ENCODE measurements at regions not wholly inside any gene's neighbourhood (a gene's known extent, or its start where the extent isn't known, plus 50 kb on each side); places are given as distances from the start of the nearest gene placed in this dataset.
"Not testable (repeated sequence)": the region's sequence is repeated elsewhere in the genome, so short reads cannot be mapped to it uniquely, and the experiment has no call there.

DNA sequence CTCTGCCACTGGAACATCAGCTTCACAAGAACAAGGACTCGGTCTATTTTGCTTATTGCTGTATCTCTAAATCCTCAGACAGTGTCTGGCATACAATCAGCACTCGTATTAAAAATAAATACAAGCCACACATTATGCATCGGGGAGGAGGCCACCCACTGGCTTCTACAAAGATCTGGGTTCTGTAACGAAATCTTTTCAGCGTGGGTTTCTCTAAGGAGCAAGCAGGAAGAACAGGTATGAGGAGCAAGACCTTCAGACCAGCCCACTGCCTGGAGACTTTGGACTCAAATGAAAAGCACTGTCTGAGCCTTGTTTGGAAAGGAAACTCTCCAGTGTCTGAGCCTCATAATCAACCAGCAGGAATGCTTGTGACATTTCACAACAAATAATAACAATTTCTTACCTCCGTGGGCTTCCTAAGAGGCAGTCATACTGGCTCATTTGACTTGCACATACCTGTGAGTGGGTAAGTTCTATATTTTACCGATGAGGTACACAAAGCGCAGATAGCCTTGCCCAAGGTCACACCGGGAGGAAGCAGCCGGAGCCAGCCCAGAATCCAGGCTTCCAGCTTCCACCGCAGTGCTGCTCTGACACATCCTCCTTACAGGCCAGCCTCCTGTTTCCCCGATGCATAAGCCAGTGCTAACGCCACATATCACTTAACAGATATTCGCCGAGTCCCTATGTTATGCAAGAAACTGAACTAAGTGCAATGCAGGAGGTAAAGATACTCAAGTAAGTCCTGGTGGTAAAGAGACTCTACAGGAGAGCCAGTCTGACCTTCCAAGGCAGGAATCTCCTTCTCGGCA lies 118.6 kb upstream of the TNRC6C start:
- no peak for DNase-seq
- H3K36me3 ChIP-seq (ENCODE audit: control insufficient read depth, insufficient read depth, low read length), result no peaks in the 10 kb centered on the region
- peaks cover 12% of the 10 kb centered on the region for H3K4me1 ChIP-seq (ENCODE audit: control insufficient read depth, insufficient read depth, low read length)
- H3K27me3 ChIP-seq (ENCODE audit: control insufficient read depth, insufficient read depth, low read length), result no peaks in the 10 kb centered on the region
- H3K4me3 ChIP-seq (ENCODE audit: low read length), result no peak overlapping the region
- 66% methylated on average over 4 of the region's 16 CpGs for WGBS (ENCODE audit: insufficient coverage)
- no peaks in the 10 kb centered on the region for H3K9me3 ChIP-seq (replicated peaks; ENCODE audit: control insufficient read depth, low read depth, low read length)
- no peak overlapping the region for H3K27ac ChIP-seq (ENCODE audit: low read length)

DNA sequence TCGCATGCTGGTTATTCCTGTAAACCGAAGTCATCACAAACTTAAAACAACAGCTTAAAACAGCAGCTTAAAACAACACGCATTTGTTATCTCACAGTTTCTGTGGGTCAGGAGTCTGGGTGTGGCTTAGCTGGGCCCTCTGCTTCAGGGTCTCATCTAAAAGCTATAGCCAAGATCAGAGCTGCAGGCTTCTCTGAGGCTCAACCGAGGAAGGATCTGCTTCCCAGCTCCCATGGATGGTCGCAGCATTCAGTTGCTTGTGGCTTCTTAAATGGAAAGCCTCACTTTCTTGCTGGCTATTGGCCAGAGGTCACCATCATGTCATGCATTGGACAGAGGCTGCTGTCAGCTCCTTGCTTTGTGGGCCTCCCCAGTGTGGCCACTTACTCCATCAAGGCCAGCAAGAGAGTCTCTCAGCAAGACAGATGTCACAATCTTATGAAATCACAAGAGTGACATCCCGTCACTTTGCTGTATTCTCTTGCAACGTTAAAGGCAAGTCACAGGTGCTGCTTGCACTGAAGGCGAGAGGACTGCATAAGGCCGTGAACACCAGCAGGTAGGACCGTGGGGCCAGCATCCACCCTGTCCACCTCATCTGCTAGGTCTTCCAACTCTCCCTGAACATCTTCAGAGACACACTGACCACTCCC lies 117.9 kb upstream of the TNRC6C start:
- Histone ChIP-seq H3K9me3 (replicated peaks; ENCODE audit: control insufficient read depth, low read depth, low read length) (no peaks in the 10 kb centered on the region), H3K4me3 (ENCODE audit: low read length) (no peak overlapping the region), H3K4me1 (ENCODE audit: control insufficient read depth, insufficient read depth, low read length) (peaks cover 12% of the 10 kb centered on the region), H3K27me3 (ENCODE audit: control insufficient read depth, insufficient read depth, low read length) (no peaks in the 10 kb centered on the region), H3K27ac (ENCODE audit: low read length) (no peak overlapping the region), H3K36me3 (ENCODE audit: control insufficient read depth, insufficient read depth, low read length) (no peaks in the 10 kb centered on the region)
- DNase-seq, result no peak
- 80% methylated on average over 6 of the region's 10 CpGs for WGBS (ENCODE audit: insufficient coverage)

DNA sequence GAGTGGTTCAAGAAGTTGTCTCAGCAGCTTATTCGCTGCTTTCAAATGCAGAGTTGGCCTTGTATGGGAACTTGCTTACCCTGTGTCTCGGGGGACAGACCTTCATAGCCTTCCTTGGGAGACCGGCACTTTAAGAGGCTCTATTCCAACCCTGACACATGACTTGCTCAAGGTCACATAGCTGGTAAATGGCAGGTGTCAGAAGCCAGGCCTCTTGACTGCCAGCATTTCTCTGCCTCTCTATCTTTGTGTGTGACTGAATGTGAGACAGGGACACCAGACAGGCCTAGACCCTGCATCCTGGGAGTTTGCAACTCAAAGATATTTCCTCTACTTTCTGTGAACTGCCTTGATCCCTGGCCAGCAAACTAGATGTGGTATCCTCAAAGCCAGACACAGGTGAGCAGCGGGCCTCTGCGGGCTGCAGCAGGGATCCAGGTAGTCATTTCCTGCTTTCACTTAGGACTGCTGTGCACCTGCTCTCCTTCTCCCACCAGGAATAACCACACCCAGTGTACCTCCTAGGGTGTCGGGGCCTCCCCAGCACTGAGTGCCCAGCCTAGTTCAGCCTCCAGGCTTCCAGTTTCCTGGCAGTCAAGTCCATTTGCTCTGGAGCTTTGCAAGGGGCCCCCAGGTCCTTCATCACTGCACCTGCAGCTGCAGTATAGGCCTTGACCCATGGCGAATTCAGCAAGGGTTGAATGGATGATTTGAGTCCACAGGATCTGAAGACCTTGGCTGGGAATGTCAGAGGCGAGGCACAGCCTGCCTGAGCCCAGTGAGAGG lies 116.6 kb upstream of the TNRC6C start:
- DNase-seq, result no peak
- 78% methylated on average over 6 of the region's 8 CpGs for WGBS (ENCODE audit: insufficient coverage)
- Histone ChIP-seq H3K4me3 (ENCODE audit: low read length) (no peak overlapping the region), H3K36me3 (ENCODE audit: control insufficient read depth, insufficient read depth, low read length) (no peaks in the 10 kb centered on the region), H3K4me1 (ENCODE audit: control insufficient read depth, insufficient read depth, low read length) (peaks cover 12% of the 10 kb centered on the region), H3K27ac (ENCODE audit: low read length) (no peak overlapping the region), H3K9me3 (replicated peaks; ENCODE audit: control insufficient read depth, low read depth, low read length) (no peaks in the 10 kb centered on the region), H3K27me3 (ENCODE audit: control insufficient read depth, insufficient read depth, low read length) (no peaks in the 10 kb centered on the region)

DNA sequence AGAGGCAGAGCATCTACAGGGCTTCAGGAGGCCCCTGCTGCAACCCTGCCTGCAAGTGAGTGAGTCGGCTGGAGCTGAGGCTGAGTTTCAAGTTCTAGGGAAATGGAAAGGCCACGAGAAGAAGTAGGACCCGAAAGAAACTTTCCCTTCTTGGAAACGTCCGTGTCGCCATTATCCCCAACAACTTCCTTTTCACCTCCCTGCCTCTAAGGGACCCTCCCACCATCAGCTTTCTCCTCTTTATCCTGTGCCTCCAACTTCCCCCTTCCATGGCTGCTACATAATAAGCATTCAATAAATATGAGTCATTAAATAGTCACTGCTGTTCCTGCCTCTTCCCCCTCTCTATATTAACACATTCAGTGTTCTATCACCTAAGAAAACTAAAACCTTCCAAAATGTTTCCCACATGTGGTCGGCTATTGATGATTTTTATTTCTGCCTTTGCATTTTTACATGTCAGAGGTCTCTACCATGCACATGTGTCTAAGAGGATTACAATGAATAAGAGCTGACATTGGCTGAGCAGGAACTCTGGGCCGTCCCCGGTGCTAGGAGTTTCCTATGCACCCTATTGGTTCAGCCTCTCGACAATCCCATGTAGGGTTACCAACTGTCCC lies 115.9 kb upstream of the TNRC6C start:
- no peak overlapping the region for H3K27ac ChIP-seq (ENCODE audit: low read length)
- H3K4me1 ChIP-seq (ENCODE audit: control insufficient read depth, insufficient read depth, low read length), result peaks cover 12% of the 10 kb centered on the region
- no peaks in the 10 kb centered on the region for H3K9me3 ChIP-seq (replicated peaks; ENCODE audit: control insufficient read depth, low read depth, low read length)
- no peak for DNase-seq
- 62% methylated on average over 3 of the region's 10 CpGs for WGBS (ENCODE audit: insufficient coverage)
- no peaks in the 10 kb centered on the region for H3K27me3 ChIP-seq (ENCODE audit: control insufficient read depth, insufficient read depth, low read length)
- H3K4me3 ChIP-seq (ENCODE audit: low read length), result no peak overlapping the region
- H3K36me3 ChIP-seq (ENCODE audit: control insufficient read depth, insufficient read depth, low read length), result no peaks in the 10 kb centered on the region

DNA sequence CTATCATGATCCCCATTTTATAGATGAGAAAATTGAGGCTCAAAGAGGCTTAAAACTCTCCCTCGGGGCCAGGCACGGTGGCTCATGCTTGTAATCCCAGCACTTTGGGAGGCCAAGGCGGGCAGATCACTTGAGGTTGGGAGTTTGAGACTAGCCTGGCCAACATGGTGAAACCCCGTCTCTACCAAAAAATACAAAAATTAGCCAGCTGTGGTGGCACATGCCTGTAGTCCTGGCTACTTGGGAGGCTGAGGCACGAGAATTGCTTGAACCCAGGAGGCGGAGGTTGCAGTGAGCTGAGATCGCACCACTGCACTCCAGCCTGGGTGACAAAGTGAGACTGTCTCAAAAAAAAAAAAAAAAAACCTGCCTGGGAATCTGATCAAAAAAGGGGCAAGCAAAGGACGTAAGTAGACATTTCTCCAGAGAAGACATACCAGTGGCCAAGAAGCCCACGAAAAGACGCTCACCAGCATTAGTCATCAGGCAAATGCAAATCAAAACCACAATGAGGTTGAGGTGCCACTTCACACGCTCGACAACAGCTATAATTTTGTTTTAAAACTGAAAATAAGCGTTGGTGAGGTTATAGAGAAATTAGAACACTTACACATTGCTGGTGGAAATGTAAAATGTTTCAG lies 115.1 kb upstream of the TNRC6C start:
- not testable (repeated sequence) for H3K36me3 ChIP-seq (ENCODE audit: control insufficient read depth, insufficient read depth, low read length); H3K4me3 ChIP-seq (ENCODE audit: low read length); H3K9me3 ChIP-seq (replicated peaks; ENCODE audit: control insufficient read depth, low read depth, low read length); H3K27me3 ChIP-seq (ENCODE audit: control insufficient read depth, insufficient read depth, low read length); H3K27ac ChIP-seq (ENCODE audit: low read length); DNase-seq
- peaks cover 12% of the 10 kb centered on the region for H3K4me1 ChIP-seq (ENCODE audit: control insufficient read depth, insufficient read depth, low read length)
- WGBS (ENCODE audit: insufficient coverage), result 79% methylated on average over 6 of the region's 13 CpGs

DNA sequence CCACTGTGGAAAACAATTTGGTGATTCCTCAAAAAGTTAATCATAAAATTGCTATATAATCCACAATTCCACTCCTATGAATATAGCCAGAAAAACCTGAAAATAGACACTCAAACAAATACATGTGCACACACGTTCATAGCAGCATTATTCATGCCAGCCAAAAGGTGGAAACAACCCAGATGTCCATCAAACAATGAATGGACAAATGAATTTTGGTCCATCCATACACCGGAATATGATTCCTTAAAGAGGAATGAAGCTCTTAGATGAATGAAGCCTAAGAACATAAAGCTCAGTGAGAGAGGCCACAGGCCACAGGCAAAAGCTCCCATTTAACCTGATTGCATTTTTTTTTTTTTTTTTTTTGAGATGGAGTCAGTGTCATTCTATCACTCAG lies 114.6 kb upstream of the TNRC6C start:
- Histone ChIP-seq H3K4me1 (ENCODE audit: control insufficient read depth, insufficient read depth, low read length) (peaks cover 12% of the 10 kb centered on the region), H3K9me3 (replicated peaks; ENCODE audit: control insufficient read depth, low read depth, low read length) (no peaks in the 10 kb centered on the region), H3K36me3 (ENCODE audit: control insufficient read depth, insufficient read depth, low read length) (no peaks in the 10 kb centered on the region), H3K27me3 (ENCODE audit: control insufficient read depth, insufficient read depth, low read length) (no peaks in the 10 kb centered on the region), H3K4me3 (ENCODE audit: low read length) (no peak overlapping the region), H3K27ac (ENCODE audit: low read length) (no peak overlapping the region)
- DNase-seq, result no peak
- no CpG with 5 or more reads among the region's 2 CpGs for WGBS (ENCODE audit: insufficient coverage)

DNA sequence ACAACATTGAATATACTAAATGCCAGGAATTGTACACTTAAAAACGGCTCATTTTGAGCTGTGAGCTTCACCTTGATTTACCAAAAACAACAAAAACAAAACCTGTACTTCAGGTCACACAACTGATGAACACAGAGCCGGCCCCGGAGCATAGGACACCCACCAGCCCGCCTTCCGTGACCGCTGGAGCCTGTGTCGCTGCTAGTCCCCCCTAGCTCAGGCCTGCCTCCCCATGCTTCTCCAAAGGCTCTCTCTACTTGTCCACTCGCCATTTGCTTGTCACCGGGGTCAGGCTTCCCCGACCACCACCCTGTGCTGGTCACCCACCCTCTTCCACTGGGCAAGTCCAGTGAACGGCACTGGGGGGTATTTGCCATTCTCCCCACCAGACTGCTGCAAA lies 113.8 kb upstream of the TNRC6C start:
- H3K27ac ChIP-seq (ENCODE audit: low read length), result no peak overlapping the region
- no peak for DNase-seq
- WGBS (ENCODE audit: insufficient coverage), result 91% methylated on average over 10 of the region's 11 CpGs
- H3K36me3 ChIP-seq (ENCODE audit: control insufficient read depth, insufficient read depth, low read length), result no peaks in the 10 kb centered on the region
- peaks cover 12% of the 10 kb centered on the region for H3K4me1 ChIP-seq (ENCODE audit: control insufficient read depth, insufficient read depth, low read length)
- H3K27me3 ChIP-seq (ENCODE audit: control insufficient read depth, insufficient read depth, low read length), result no peaks in the 10 kb centered on the region
- no peak overlapping the region for H3K4me3 ChIP-seq (ENCODE audit: low read length)
- no peaks in the 10 kb centered on the region for H3K9me3 ChIP-seq (replicated peaks; ENCODE audit: control insufficient read depth, low read depth, low read length)

DNA sequence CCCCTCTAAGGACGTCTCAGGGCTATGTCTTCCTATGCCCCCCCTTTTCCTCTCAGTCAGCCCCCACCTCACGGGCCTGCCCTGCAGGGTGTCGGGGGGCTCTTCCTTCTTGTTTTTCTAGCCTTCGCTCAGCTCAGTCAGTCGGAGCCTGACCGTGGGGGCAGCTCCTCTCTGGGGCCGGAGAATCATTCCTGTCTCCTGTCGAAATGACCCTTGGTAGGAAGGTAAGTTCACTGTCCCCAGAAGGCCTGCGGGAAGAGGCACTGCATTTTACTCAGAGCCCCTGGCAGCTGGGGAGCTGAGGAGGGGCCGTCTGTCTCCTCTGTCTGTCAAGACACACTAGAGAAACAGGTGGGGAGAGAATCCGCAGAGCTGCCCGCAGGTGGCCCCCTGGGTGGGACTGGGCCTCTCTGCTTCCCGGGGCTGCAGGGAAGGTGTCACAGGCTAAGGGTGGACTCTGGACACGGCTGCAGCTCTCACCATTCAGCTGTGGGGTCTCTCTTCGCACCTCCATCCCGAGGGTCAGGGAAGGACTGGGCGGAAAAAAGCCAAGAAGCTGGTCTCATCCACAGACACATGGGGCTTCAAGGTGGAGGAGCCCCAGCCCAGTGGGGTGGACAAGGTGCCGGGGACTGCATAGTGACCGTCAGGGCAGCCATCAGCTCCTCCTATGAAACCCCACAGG lies 112.8 kb upstream of the TNRC6C start:
- Histone ChIP-seq H3K9me3 (replicated peaks; ENCODE audit: control insufficient read depth, low read depth, low read length) (no peaks in the 10 kb centered on the region), H3K36me3 (ENCODE audit: control insufficient read depth, insufficient read depth, low read length) (no peaks in the 10 kb centered on the region), H3K4me1 (ENCODE audit: control insufficient read depth, insufficient read depth, low read length) (peaks cover 9% of the 10 kb centered on the region), H3K27me3 (ENCODE audit: control insufficient read depth, insufficient read depth, low read length) (no peaks in the 10 kb centered on the region), H3K27ac (ENCODE audit: low read length) (no peak overlapping the region), H3K4me3 (ENCODE audit: low read length) (no peak overlapping the region)
- no peak for DNase-seq
- WGBS (ENCODE audit: insufficient coverage), result 58% methylated on average over 15 of the region's 19 CpGs

DNA sequence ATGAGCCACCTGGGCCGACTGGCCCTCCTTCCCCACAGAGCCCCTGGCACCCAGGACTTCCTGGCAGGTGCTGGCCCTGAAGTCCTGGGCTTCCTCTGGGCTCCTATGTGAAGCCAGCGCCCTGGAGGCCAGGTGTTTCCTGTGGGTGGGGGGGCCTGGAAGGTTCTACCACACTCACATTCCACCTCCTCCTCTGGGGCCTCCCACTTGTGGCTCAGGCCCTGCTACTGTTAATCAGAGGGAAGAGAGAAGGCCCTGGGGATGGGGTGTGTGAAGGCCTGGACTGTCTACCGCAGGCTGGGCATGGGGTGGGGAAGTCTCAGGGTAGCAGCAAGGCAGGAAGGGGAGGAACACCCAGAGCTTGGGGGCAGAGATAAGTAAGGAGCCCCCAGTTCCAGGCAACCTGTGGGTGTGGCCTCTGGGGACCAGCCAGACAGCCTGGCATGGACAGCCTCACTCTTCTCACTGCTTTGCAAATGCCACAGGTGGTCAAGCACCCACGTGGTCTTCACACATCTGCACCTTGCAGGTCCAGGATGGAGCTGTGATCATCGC lies 111.9 kb upstream of the TNRC6C start:
- no peaks in the 10 kb centered on the region for H3K9me3 ChIP-seq (replicated peaks; ENCODE audit: control insufficient read depth, low read depth, low read length)
- no peak overlapping the region for H3K4me3 ChIP-seq (ENCODE audit: low read length)
- DNase-seq, result no peak
- no peaks in the 10 kb centered on the region for H3K36me3 ChIP-seq (ENCODE audit: control insufficient read depth, insufficient read depth, low read length)
- H3K27ac ChIP-seq (ENCODE audit: low read length), result no peak overlapping the region
- 37% methylated on average over 3 of the region's 5 CpGs for WGBS (ENCODE audit: insufficient coverage)
- H3K27me3 ChIP-seq (ENCODE audit: control insufficient read depth, insufficient read depth, low read length), result no peaks in the 10 kb centered on the region
- H3K4me1 ChIP-seq (ENCODE audit: control insufficient read depth, insufficient read depth, low read length), result peaks cover 8% of the 10 kb centered on the region

Data from muscle of leg (tissue), 3 donors.